HG02623 (cell line): ENCODE measurements at regions not wholly inside any gene's neighbourhood (a gene's known extent, or its start where the extent isn't known, plus 50 kb on each side); places are given as distances from the start of the nearest gene placed in this dataset.
"Not testable (repeated sequence)": the region's sequence is repeated elsewhere in the genome, so short reads cannot be mapped to it uniquely, and the experiment has no call there.

Experiments
- ATAC-seq: cut with Tn5 transposase; IDR thresholded peaks from one replicate; pipeline ENCODE4 v1.9.1; 2021; ENCODE audit warnings: moderate library complexity; ENCODE audit not compliant: unreplicated experiment

DNA sequence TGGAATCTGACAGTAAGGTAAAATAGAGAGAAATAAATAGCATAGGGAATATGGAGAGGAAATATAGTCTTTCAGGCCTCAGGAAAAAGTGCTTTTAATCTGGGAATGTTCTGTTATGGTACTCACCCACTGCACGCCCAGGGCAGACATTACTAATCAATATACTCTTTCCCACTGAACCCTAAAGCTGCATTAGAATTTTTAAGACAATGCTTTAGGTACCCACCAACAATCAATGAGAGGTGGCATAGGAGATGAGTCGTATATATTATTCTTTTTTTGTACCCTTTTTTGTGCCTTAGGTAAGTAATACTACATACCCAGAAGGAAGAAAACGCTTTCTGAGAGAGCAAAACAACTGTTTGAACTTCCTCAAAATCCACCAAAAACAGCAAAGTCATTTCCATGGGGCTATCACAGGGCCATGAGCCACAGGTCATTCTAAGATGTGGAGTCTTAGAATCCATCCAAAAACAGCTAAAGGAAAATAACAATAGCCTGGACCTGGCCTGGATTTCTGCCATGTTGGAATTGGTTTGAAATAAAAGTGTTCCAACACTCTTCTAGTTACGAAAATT, 542.1 kb downstream of the XYLT1 start:
- ATAC-seq, result no peak

DNA sequence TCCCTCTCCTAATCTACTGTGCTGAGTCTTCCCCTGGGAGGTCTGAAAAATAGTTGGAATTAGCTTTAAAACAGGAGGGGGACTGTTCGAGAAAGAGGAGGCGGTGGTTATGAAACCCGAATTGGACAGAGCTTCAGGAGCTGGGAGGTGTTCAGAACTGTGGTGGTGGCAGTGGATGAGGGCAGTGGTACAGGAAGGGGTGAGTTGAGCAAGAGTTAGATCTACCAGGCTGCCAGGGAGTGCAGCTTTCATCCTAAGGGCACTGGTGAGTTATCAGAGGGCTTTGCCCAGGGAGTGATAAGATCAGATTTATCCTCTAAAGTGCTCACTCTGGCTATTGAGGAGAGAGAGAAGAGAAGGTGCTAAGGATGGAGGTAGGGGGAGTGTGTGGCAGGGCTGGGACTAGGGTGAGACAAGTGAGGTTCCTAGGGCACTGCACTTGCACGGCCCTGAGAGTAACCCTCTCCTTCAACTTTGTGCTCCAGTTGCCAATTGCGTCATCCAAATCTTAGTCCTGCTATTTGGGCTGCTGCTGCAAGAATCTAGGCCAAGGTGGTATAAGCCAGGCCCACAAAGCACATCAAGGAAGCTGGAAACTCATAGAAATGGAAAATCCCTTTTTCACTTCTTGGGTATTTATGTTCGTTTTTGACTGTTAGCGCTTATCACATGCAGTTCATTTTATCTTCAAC, 540.3 kb downstream of the XYLT1 start:
- ATAC-seq, result no peak

DNA sequence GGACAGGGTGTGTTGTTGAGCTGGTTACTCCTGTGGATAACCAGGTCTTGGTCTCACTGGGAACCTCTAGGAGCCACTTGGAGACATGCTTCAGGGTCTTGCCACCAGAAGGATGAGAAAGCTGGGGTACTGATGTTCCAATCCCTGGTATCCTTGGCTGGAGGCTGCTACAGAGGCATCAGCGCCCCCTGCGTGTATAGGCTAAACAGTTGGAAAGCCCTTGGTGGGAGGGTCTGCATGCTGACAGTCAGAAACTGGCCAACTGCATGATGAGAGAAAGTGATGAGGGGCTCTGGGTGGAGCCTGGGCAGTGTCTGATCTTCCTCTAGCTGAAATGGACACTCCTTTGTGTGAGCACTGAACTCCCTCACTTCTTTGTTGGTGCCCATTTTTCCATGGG, 536.9 kb downstream of the XYLT1 start:
- no peak for ATAC-seq

DNA sequence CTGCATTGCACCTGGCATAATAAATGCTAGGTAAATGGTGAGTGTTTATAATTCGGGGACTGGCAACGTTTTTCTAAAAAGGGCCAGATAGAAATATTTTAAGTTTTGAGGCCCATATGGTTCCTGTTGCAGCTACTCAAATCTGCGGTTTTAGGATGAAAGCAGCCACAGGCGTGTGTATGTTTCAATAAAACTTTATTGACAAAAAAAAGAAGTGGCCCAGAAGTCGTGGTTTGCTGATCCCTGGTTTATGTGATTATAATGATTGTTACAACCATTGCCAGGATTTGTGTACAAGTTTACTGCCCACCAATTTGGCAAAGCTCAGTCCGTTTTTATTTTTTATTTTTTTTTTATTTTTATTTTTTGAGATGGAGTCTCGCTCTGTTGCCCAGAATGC, 536.1 kb downstream of the XYLT1 start:
- ATAC-seq, result no peak

DNA sequence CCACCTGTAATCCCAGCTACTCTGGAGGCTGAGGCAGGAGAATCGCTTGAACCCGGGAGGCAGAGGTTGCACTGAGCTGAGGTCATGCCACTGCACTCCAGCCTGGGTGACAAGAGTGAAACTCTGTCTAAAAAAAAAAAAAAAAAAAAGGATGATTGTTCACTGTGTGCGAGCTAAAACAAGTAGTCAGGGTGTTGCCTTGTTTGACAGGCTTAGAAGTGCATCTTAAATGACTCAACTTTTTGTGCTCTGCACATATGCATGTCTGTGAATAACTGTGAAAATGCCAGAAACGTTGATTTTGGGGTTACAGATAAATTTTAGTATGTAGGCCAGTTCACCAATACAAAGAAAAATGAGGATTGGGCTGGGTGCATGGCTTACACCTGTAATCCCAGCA, 534.9 kb downstream of the XYLT1 start:
- ATAC-seq, result not testable (repeated sequence)

DNA sequence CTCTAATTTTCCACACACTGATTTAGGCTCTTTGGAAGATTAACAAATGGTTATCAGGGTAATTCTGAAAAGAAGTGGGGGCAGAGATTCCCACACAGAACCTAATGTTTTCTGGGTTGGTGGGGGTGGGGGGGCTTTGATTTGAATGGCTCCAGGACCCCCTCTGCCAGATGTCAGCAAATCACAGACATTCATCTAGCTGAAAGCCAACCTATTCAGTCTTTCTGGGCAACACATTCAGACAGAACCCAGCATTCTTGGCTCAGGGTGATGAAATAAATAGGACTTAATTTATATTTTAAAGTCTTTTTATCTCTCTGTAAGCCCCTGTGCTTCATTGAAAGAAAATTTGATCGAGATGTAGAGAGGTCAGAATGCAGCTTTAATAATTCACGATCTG, 533.2 kb downstream of the XYLT1 start:
- no peak for ATAC-seq

DNA sequence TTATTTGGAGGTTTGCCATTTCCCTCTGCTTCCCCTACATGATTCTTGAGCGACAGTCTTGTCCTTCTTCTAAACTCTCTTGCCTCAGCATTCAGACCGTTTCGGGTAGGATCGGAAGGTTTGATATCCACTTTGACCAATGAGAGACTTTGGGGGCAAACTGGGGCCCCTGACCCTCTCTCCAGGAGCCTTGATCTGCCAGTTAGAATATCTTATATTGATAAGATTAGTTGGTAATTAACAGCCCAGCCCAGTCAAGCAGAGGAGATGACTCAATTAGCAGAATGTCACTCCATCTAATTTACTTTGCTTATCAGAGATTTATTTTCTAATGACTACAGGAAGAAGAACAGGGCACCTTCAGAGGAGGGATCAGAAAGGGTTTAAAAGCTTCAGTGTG, 532.8 kb downstream of the XYLT1 start:
- ATAC-seq, result no peak

DNA sequence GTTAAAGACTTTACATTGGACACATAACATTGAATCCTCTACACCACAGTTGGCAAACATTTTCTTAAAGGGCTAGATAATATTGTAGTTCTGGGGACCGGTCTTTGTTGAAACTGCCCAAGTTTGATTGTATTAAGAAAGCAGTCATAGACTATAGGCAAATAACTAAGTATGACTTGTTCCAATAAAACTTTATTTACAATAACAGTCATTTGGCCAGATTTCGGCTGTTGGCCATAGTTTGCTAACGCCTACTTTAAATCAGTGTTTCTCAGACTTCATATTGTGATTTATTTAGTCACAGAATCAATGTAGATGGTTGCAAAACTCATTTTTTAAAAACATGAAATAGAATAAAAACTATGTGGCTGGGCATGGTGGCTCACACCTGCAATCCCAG, 531.8 kb downstream of the XYLT1 start:
- ATAC-seq, result no peak

DNA sequence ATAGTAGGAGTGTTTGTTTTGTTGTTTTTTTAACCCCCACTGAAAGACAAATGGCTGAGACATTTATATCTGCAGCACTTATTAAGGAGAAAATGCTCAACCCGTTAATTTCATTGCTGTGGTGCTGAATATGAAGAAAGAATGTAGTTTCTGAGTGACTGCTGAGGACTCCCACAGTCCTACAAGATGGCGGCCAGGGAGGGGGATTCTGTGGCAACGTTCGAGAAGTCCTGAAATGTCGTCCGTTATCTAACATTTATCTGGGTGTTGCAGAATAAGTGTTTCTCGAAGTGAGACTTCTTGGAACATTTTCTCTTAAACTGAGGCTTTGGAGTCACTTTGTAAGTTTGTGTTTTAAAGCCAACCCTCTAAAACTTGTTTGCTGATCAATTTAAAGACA, 530.4 kb downstream of the XYLT1 start:
- ATAC-seq, result no peak

DNA sequence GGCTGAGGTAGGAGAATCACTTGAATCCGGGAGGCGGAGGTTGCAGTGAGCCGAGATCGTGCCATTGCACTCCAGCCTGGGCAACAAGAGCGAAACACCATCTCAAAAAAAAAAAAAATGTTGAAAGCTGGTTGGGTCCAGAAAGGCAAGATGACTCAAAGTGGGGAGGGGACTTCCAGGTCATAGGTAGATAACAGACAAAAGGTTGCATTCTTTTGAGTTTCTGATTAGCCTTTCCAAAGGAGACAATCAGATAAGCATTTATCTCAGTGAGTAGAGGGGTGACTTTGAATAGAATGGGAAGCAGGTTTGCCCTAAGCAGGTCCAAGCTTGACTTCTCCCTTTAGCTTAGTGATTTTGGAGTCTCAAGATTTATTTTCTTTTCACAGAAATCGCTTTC, 527.9 kb downstream of the XYLT1 start:
- ATAC-seq, result not testable (repeated sequence)

DNA sequence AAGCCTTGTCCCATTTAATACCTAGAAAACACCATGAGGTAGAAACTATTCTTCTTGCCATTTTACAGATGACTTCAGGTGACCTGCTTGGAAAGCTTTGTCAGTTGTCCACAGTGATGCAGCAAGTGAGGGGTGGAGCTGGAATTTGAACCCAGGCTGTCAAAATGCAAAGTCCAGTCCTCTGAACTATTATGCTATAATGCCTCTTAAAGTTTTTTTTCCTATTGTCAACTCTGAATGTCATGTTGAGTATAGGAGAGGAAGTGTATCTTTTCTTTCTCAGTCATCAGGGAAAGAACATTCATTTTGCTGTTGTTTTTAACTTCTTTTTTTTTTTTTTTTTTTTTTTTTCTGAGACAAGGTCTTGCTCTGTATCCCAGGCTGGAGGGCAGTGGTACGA, 525.6 kb downstream of the XYLT1 start:
- no peak for ATAC-seq

DNA sequence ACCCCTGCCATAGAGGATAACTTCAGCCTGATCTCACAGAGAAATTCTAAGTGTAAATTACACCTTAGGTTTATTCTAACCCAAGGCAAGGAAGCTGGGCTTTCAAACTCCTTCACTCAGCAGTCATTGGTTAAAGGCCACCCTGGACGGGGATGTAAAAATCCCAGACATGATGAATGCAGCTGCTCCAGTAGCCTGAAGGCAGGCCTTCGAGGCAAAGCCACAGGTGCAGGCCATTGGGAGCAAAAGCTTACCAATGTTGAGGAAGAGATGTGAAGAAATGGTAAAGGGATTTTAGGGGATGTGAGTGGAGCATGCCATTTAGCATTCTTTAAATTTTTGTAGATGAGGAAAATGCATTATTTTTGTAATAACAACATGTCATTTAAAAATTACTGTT, 514.4 kb downstream of the XYLT1 start:
- no peak for ATAC-seq

DNA sequence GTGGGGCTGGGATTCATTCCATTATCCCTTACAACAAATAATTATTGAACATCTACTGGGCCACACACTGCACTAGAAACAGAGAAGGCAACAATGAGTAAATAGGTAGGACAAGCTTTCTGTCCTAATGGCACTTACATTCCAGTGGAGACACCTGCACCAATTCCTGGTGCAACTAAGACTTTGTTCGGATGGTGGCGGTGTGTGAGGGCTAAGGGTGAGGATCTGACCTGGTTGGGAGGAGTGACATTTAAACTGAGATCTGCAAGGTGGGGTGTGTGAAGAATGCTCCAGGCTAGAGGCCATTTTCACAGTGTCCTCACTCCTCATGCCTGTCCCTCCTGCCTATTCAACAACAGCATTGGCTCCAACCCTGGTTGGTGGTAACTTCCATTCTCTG, 510.0 kb downstream of the XYLT1 start:
- ATAC-seq, result no peak

DNA sequence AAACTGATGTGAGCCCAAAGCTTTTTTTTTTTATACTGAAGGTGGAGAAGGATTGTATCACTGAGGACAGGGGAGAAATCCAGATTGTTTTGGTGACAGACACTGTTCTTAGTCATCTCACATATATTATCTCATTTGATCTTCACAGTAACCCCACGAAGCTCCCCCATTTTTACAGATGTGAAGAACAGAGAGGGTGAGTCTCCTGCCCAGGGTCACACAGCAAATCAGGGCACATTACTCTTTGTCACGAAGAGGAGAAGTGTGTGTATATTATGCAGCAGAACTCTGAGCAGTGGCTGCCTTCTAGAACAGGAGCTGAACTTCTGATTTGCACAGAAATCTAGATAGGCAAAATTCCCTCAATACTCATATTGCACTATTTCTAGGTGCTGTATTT, 504.3 kb downstream of the XYLT1 start:
- ATAC-seq, result no peak

DNA sequence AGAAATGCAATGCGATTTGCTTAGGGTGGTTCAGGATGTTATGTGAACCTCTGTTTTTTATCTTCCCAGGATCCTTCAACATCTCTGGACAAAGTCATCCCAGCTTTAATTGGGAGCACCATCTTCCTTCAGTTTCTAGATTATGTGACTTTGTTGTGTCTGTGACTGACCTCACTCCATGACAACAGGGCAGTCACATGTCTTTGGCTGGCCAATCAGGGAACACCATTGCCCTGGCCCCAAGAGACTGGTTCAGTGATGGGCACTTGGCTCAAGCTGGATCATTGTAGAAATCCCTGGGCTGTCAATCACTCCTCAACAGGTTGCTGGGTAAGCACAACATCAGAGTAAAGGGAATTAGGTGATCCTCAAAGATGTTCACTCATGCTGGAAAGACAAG, 499.7 kb downstream of the XYLT1 start:
- ATAC-seq, result no peak

DNA sequence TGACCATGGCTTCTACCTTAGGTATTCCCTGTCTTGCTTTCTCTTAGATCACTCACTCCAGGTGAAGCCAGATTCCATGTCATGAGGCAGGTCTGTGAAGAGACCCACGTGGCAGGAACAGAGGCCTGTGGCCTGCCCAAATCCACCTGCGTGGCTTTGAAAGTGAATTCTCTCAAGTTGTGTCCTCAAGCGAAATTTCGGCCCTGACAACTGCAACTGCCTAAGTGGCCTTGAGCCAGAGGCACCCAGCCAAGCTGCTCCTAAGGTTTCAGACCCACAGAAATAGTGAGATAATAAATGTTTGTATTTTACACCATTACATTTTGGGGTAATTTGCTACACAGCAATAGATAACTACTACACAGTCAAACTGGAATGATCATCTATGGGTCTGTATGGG, 497.9 kb downstream of the XYLT1 start:
- no peak for ATAC-seq

DNA sequence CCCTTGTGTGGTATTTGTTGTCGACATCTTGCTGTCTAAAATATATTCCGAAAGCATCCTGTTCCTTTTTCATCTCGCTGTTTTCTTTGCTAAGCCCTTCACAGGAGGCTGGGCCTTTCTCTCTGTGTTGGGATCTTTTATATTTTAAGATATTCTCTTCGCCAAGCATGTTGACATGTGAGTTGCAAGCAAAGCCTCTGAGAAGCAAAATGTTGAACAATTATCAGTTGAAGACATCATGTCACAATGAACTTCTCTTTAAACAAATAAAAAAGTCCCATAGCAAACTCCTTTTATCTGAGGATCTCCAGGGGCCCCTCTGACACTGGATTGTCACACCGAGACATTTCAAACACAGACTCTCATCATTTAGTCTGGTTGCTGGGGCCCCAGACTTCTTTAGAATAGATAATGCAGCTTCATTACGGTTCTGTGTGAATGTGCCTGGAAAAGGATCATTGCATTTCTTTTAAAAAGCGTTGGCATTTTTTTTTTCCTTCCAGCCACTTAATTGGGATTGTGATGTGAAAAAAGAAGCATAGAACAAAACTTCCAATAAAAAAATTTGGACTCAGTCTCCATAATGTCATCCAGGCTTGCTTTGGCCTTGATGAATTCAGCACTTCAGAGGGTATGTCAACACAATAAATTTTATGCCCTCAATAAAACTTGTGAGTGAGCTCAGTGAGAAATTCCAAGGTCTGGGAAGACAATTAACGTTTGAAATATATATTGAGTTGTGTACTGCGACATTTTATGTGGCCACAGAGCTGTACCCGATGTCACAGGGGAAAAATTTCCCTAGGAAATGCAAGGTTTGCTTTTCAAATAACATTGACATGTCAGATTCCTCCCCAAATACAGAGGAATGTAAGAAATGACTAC, 496.8 kb downstream of the XYLT1 start:
- ATAC-seq, result no peak

DNA sequence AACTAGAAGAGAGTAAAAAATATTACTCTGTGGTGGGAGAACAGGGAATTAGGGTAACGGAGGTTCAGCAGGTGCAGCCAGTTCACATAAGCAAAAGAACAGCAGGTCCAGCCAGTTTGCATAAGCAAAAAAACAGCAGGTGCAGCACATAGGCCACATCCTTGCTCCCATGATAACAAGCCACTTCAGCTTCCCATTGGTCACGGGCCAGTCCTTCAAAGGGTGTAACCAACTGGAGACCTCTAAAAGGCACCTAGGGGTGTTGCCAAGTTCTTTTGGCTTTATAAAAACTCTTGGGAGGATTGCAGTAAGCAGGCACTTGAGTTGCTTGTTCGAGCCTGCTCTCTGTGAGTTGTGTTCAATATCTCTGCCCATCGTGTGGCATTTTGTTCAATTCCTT, 488.1 kb downstream of the XYLT1 start:
- no peak for ATAC-seq

DNA sequence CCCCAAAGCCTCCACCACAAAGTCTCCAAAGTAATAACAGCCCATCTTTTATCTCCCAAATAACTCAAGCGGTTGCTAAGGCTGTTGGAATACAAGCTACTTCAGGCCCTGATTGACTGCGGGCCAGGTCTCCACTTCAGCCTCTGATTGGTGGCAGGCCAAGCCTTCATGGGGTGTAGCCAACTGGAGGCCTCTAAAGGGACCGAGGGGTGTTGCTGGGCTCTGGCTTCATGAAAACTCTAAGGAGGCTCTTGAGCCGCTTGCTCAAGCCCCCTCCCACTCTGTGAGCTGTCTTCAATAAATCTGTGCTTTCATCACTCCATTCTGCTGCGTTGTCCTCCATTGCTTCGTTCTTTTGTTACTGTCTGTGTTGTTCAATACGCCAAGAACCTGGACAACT, 487.2 kb downstream of the XYLT1 start:
- ATAC-seq, result no peak

DNA sequence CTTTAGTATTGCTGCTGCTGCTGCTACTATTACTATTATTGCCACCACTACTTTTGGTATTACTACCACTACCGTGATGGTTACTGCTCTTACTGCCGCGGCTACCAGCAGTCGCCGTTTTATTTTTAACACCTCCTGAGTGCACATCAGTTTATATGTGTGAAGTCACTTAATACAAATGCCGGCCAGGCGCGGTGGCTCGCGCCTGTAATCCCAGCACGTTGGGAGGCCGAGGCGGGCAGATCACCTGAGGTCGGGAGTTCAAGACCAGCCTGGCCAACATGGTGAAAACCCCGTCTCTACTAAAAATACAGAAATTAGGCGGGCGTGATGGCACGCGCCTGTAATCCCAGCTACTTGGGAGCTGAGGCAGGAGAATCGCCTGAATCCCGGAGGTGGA, 486.7 kb downstream of the XYLT1 start:
- ATAC-seq, result not testable (repeated sequence)

DNA sequence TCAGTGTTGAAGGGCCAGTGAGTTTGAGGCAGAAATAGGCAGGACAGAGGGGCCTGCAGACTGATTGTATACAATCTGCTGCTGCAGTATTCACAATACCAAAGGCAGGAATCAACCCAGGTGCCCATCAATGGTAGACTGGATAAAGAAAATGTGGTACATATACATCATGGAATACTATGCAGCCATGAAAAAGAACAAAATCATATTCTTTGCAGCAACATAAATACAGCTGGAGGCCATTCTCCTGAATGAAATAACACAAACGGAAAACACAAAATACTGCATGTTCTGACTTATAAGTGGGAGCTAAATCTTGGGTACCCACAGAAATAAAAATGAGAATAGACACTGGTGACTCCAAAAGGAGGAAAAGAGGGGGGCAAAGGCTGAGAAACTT, 485.1 kb downstream of the XYLT1 start:
- no peak for ATAC-seq

DNA sequence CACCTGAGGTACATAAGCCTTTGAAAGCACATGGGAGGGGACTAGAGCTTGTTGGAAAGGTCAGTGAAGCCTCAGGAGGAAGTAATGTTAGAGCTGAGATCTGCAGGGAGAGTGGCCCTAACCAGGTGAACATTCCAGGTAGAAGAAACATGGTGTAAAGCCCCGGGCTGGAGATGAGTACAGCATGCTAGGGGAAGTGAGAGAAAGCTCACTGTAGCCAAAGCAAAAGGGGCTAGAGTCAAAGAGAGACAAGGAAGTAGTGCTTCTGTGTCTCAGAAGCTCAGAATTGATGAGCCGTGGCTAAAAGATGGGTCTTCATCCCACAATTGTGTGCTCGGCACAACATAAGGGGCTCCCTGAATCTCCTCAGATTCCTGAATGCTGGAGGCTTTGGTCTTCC, 481.8 kb downstream of the XYLT1 start:
- ATAC-seq, result peak; percentile 58
